ENCODE measurements at regions not wholly inside any gene's neighbourhood (a gene's known extent, or its start where the extent isn't known, plus 50 kb on each side); places are given as distances from the start of the nearest gene placed in this dataset.

DNA sequence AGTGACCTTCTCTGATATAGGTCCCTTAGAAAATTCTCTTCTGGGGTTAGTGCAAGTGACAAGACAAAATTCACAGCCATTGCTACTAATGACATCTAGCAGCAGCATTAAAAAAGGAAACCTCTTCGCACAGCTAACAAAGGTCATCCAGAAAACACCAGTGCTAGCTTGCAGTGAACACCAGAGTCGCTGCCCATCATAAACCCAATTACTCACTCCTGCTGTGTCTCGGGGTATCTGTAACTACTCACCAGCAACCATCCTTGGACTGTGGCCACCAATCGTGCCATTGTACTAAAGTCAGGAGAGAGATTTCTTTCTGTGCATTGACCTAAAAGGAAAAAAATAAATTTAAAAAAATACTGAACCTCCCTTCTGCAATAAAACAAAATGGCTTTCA lies 1494.7 kb upstream of the CDH8 start:
- TF ChIP-seq CTCF (IDR thresholded peaks at IDR 0.05), result no peak
- TF ChIP-seq POLR2A (IDR thresholded peaks at IDR 0.05), result no peak

Measured in thyroid gland (tissue), 4 donors.